CD1c-positive myeloid dendritic cell (primary cell): ENCODE measurements at regions not wholly inside any gene's neighbourhood (a gene's known extent, or its start where the extent isn't known, plus 50 kb on each side); places are given as distances from the start of the nearest gene placed in this dataset.
A peak's percentile ranks its signal among the peaks of the same experiment; 100 is the strongest.

Experiments
- DNase-seq: peaks from one replicate; pipeline ENCODE4 v3.0.0-alpha.2; 2016; ENCODE audit errors: extremely low spot score

GRCh38 chr1:232682248-232682647 is 52.3 kb upstream of the SIPA1L2 start:
- no peak for DNase-seq

DNA sequence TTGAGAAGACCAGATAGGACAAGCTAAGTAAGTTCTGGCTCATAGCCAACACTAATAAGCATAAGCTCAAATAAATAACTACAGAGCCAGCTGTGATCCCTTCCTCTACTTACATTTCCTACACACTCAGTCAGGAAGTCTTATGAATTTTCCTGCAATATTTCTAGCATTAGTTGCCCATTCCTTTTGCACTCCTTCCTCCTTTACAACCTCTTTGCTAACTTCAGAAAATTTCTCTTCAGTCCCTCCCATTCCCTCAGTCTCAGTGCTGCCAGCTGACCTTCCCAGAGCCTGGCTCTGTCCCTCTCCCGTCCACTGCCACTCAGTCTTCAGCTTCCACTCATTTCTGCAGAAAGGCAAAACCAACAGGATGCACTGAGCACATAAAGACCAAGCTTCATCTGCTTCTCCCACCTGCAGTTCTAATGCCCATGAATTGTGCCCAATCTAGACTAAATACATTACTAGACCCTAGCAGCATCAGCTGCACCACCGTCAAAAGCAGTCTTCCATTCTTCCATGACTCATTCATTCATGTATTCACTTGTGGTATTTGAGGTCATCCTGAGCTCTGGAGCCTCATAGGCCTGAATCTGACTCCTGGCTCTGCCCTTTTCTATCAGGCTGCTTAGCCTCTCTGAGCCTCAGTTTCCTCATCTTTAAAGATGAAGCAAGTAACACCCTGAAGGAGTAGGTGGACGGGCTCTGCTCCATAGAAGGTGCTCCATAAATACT is 54.6 kb upstream of the SIPA1L2 start:
- no peak for DNase-seq

DNA sequence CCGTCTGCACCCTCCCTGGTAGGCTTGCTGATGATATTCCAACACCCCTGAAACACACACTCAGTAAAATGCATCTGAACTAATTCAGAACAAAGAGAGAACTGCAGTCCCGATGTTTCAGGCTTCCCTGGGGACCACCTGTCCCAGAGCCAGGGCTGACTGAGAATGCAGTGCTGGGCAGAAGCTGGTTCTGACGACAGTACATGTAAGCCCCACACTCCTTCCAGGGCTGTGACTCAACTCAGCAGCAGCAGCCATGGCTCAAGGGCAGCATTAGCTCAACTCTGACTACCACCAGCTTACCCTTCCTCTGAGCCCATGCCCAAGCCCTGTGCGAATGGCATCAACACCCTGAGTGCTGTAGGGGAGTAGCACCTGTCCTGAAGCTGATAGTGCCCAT is 56.4 kb upstream of the SIPA1L2 start:
- DNase-seq: no peak

- no peak for DNase-seq
Observed at GRCh38 chr1:232687304-232687703, 57.4 kb upstream of the SIPA1L2 start.

DNA sequence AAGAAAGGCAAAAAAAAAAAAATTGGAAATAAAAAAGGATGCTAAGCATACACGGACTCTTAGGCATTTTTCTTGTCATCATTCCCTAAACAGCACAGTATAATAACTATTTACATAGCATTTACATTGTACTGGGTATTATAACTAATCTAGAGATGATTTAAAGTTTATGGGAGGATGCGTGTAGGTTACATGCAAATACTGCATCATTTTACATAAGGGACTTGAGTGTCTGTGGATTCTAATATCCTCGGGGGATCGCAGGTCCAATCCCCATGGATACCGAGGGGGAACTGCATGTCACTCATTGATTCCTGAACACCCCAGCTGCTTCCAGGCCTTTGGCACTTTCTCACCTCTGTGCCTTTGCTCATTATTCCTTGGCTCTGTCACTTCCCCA is 57.8 kb upstream of the SIPA1L2 start:
- no peak for DNase-seq

DNA sequence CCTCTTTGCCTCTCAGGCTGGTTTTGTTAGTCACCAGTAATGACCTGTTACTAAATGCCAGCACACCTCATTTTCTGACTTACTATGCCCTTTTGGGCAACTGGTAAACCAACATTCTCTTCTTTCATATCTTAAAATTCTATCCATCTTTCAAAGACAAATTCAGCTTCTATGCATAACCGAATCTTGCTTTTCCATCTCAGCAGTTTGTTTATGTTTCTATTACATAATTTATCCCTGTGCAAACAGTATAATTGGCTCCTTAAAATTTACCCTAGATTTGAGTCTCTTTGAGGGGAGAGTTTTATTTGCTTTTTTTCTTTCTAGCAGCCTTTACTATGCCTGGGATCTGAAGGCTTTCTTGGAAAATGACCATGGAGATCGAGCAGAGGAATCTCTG is 58.5 kb upstream of the SIPA1L2 start:
- DNase-seq: no peak

- no peak for DNase-seq
Observed at GRCh38 chr1:232689711-232690110, 59.8 kb upstream of the SIPA1L2 start.

GRCh38 chr1:232690285-232690935 is 60.5 kb upstream of the SIPA1L2 start:
- DNase-seq: peak; percentile 11

DNA sequence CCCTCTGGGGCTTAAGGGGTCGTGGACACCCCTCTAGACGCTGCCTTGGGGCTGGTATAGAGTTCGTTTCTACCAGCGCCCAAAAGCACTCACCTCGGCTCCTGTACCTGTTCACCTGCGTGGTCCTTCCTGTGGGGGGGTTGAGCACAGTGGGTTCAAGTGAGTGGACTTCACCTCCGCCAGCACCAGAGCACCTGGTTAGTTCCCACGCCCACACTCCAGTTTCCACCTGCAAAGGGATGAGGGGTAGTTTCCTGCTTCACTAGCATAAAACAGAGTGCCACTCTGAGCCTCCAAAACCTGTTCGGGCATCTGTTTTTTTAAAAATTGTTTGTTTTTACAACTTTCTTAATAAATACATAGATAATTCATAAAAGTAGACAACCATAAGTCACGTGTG is 64.5 kb upstream of the SIPA1L2 start:
- no peak for DNase-seq

DNA sequence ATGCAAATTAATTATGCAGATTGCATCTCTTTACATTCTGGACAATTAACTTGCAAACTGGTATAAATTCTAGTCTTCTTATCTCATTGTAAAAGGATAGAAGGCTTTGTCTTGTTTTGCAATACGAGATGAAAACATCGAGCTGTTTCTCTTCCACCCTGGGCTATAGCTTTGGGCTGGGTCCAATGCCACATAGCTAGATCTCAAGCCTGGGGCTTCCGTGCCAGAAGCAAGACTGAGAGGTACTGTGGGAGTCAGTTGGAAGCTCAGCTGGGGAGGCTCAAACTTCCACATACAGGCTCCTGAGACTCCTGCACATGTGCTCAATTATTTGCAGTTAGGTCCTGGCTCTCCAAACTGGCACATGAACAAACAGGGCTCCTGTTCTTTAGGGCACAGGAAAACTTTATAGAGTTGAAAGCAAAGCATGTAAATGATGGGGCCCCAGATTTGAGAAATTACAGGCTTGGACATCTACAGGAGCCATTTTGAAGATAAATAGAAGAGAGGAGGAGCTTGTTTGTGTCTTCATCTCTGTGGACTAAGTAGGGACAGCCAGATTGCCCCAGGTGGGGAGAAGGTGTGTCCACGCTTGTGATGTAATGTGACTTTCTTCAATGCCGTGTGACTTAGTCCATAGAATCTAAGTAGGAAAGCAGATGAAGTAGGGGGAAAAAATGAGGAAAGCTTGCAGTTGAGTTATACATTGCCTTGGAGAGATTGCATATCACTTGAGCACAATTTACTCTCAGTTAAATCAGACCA is 65.9 kb upstream of the SIPA1L2 start:
- DNase-seq: no peak

- no peak for DNase-seq
Observed at GRCh38 chr1:232696466-232696865, 66.5 kb upstream of the SIPA1L2 start.

- no peak for DNase-seq
Observed at GRCh38 chr1:232697187-232697822, 67.4 kb upstream of the SIPA1L2 start.

- no peak for DNase-seq
Observed at GRCh38 chr1:232699814-232700213, 69.9 kb upstream of the SIPA1L2 start.

DNA sequence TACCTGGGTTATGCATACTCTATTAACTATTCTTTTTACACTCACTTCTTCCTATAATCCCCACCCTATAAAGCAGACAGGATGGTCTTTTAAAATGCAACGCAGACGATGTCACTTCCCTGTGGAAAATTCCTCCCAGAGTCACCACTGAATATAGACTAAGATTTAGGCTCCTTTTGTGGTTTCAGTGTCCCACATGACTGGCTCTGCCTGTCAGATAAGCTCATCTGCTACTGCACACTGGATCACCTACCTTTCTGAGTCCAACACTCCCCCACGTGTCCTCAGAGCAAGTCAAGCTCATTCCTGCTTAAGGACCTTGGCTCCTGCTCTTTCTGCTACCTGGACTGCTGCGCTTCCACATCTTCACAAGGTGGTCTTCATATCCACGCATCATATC is 73.0 kb upstream of the SIPA1L2 start:
- DNase-seq: no peak

- no peak for DNase-seq
Observed at GRCh38 chr1:232704256-232704655, 74.3 kb upstream of the SIPA1L2 start.

- DNase-seq: peak; percentile 44
Observed at GRCh38 chr1:232704694-232705680, 75.1 kb upstream of the SIPA1L2 start.

DNA sequence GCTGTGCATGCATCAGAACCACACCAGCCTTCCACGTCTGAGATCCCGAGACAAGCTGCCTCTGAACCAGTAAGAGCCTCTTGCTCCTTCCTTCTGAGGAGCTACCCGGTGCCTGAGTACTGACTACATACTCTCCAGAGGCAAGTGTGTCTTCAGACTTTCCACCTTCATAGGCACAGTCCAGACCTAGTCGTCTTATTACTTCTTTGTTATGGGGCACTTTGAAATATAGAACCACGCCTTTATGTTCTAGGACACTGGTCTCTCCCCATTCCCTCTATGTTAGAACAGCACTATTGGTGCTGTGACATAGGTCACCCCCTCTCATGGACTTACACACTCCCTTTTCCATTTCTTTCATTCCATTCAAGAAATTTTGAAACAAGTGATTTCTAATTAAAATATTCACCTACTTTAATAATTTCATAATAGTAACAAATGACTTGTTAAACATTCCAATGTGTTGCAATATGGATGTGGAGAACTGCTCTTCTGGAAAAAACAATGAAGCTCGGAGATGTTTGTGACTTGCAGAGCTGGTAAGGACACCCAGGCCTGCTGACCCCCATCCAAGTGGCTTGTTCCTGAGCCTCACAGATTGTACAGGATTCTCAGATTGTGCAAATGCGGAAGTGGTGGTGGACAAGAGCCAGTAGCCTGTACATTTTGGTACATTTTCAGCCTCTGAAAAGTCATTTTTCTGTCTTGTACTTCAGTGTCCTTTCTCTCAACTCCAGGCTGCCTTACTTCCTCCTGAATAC is 76.1 kb upstream of the SIPA1L2 start:
- DNase-seq: no peak

DNA sequence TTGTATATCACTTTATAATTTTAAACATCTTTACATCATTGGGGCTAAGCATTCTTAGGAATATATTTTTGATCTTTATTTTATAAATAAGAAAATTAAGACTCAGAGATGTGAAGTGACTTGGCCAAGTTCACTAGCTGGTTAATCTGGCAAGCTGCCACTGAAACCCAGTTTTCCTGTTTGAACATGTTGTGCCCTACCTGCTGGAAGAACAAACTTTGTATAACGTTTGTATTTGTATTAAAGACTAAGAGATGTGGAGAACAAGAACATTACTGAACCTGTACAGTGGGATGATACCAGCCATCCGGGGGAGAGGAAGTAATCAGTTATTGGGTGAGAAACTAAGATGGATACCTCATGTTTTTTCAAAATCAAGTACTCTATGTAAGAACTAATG is 77.2 kb upstream of the SIPA1L2 start:
- DNase-seq: no peak

- no peak for DNase-seq
Observed at GRCh38 chr1:232709386-232709785, 79.5 kb upstream of the SIPA1L2 start.

DNA sequence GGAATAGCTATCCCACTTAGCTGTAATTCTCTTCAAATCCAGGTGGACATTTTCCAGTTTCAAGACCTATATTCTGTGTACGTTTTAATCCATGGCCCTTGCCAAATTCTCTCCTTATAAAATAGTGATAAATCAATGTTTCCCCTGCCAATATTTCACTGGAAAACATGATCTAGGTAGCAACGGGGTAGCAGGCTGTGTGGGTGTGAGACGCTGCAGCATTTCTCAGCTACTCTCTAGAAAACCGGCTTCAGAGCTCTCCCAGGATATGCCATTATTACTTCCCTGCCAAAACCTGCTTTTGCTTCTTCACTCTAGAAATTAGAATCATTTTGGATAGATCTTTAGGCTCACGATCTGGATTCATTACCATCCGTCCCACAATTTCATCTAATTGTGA is 82.1 kb upstream of the SIPA1L2 start:
- no peak for DNase-seq
